HG03432 (cell line): ENCODE measurements at regions not wholly inside any gene's neighbourhood (a gene's known extent, or its start where the extent isn't known, plus 50 kb on each side); places are given as distances from the start of the nearest gene placed in this dataset.

Source experiments
- ATAC-seq: cut with Tn5 transposase; IDR thresholded peaks from one replicate; pipeline ENCODE4 v1.9.1; 2021; ENCODE audit warnings: mild to moderate bottlenecking, moderate library complexity; ENCODE audit not compliant: unreplicated experiment

- no peak for ATAC-seq
These were observed 358.0 kb downstream of the WDR72 start for GRCh38 chr15:53401503-53401902.

DNA sequence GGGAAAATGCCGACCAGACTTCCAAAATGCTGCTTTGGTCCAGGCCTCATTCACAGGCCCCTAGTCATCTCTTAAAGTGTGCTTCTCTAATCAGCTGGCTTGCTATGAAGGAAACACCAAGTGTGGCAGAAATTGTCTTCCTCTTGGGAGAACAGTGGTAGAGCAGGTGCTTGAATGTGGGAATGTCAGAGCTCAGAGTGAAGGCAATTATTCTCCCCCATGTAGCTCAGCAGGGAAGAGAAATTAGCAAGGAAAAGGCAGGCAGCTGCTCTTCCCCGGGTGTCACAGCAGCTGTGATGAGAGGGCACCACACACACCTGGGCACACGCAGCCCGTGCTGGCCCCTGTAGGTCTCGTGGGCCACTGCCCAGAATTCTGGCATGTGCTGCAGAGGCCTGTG is 358.5 kb downstream of the WDR72 start:
- no peak for ATAC-seq

DNA sequence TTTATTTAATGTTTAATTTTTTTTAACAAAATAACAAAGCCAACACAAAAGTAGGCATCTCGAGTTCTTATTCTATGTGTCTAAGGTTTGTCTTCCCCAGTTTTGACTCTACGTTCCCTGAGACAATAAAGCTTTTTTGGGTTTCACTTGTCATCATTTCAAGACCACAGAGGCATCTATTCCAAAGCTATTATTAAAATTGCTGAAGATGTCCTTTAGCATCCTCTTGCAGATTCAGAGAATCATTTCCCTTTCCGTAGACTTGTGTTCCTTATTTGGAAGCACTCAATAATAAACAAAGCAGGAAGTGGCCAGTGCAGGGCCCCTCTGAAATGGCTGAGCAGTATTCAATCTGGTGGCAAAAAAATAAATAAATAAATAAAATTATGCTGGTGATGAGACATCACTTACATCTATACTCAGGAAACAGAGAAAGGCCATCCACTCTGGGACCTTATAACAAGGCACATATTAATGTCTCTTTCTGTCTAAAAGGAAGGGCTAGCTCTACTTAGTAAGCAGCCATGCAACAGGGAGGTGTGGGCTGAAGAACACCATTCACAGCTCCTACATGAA is 362.3 kb downstream of the WDR72 start:
- no peak for ATAC-seq

DNA sequence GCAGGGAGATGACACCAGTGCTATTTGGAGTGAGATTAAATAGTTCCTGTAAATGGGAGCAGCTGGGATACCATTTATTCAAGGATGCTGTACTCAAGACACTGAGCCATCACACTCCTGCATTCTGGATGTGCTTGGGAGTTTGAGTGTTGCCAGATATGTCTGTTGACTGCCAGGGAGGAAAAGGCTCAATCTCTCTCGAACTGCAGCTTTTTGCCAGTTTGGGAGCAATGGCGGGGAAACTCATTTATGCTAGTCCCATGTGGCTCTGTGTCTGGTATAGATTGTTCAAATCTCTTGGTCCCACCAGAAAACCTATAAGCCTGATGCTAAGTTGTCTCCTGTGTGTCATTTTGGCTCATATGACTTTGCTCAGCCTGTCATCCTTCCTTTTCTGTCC is 363.6 kb downstream of the WDR72 start:
- ATAC-seq: no peak

DNA sequence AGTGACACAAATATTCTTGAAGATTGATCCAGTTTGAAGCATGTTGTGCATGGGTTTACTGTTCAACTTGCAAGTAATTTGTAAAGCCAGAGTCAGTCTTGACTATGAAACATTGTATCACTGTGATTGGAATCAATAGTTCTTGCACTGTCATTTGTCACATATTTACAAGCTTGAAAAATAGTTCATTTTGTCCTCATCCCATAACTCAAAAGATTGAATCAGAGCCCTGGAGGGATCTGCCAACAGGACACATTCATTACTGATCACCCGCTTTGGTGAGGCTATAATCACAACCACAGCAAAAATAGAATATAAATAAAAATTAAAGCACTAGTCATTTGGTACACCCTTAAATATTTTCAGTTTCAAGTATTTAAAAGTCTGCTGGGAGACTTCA is 368.9 kb downstream of the WDR72 start:
- no peak for ATAC-seq

GRCh38 chr15:53389271-53390037 is 370.0 kb downstream of the WDR72 start:
- no peak for ATAC-seq

GRCh38 chr15:53384417-53384816 is 375.0 kb downstream of the WDR72 start:
- ATAC-seq: no peak

DNA sequence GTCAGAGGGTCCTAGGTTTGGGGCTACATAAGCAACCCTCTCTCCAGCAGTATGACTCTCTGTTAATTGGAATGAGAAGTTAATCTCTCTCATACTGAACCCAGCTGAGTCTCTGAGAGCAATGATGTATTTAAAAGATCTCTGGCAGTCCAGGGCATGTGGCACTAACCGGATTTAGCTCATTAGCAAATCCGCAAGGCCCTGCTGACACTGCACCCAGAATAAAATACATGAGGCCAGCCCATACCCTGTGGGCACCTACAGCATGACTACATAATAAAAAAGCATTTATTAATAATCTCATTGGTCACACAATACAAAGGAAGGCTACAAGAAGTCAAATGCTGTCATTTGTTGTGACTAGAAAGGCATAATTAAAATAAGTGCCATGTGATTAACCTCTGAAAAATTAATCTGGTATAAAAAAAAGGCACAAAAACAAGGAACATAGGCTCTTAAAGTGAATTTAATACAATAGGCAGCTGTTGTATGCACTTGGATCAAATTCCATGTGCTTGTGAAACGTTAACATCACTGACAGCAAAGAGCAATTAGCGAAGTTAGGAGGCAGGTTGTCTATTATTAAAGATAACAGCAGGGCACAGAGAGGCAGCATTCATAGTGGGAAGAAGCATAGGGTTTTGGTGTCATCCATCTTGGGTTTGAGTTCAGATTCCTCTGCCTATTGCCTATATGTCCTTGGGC is 381.2 kb downstream of the WDR72 start:
- no peak for ATAC-seq

- no peak for ATAC-seq
These were observed 391.7 kb downstream of the WDR72 start for GRCh38 chr15:53367740-53368139.

DNA sequence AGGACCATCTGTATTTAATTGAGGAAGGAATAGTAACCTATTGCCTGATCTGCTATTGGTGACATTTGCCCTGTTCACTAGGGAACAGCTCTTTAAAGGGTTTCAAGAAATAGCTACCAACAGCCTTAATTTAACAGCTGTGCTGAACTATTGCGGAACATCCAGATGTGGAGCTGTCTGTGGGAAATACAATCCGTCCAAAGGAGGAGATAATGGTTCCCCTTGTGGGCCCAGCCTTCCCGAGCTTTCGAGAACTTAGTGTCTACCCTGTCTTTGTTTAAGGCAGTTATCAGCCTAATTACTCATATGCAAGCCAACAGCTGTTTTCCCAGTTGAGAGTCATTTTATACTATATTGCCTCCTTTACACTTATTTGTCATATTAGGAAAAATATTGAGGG is 398.6 kb downstream of the WDR72 start:
- no peak for ATAC-seq

DNA sequence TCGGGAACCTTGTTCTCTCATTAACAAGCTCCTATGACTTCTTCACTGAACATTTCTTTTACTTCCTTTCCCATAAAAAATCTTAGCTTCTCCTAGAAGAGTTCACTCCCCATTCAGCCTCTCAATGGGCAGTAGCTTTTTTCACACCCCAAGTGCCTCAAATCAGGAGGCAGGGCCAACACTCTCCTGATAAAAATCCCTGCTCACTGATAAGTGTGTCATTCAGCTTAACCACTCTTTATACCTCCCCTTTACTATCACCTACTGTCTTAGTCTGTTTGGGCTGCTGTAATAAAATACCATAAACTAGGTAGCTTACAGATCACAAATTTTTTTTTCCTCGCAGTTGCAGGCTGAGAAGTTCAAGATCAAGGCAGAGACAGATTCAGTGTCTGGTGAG is 400.4 kb downstream of the WDR72 start:
- ATAC-seq: no peak

- ATAC-seq: no peak
These were observed 404.6 kb downstream of the WDR72 start for GRCh38 chr15:53354874-53355273.

- no peak for ATAC-seq
These were observed 408.1 kb downstream of the WDR72 start for GRCh38 chr15:53351373-53351772.

- no peak for ATAC-seq
These were observed 412.9 kb downstream of the WDR72 start for GRCh38 chr15:53346583-53346982.

- ATAC-seq: no peak
These were observed 427.9 kb downstream of the WDR72 start for GRCh38 chr15:53331328-53332190.

GRCh38 chr15:53328341-53328740 is 431.1 kb downstream of the WDR72 start:
- no peak for ATAC-seq

DNA sequence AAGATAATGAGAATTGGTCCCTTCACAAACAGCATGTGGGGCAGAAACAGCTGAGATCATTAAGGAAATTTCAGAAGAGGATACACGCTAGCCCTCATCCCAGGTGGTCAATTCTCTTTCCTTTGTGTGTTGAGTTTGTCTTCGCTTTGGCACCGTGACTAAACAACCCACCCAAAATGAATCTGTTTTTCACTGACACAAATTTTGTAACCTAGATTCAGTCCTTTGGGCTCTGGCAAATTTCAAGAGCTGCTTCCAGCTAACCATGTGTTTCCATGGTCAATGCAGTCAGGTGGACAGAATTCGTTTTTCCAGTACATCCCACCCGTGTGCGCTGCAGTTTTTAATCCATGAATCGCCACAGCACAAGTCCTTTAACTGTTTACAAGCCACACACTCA is 435.4 kb downstream of the WDR72 start:
- no peak for ATAC-seq

GRCh38 chr15:53323191-53323590 is 436.3 kb downstream of the WDR72 start:
- ATAC-seq: no peak

GRCh38 chr15:53320816-53321215 is 438.6 kb downstream of the WDR72 start:
- ATAC-seq: no peak

DNA sequence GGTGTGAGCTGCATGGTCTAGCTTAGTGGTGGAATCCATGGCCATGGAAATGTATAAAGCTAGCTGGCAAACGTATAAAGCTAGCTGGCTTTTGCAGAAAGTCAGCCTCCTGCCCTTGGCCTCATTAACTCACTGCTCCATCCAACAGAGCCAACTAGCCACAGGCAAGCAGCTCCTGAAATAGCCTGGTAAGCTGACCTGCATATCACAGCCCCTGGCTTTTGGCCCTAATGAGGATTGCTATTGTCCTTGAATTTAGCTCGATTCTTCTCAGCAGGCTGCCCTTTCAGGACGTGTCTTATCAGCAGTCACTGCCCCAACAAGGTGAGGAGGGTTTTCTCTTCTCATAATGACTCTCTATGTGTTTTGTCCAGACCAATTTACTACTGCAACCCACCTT is 446.8 kb downstream of the WDR72 start:
- no peak for ATAC-seq

DNA sequence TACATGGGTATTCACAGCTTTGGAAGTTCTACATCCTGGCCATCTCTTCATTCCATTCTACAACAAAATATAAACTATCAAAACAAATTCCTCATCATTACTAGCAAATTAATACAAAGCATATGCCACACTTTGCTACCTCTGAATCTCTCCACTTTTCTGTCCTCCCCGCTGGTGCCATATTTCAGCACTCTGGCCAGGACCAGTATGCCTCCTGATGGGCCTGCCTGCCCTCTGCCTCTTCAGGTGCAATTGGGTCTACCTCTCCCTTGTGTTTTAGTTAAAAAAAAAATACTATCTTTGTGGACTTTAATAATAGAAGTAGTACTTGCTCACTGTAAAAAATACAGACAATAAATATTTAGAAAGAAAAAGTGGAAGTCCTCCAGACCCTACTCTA is 448.8 kb downstream of the WDR72 start:
- ATAC-seq: no peak
